Left kidney (tissue), 1 donor: ENCODE measurements at regions not wholly inside any gene's neighbourhood (a gene's known extent, or its start where the extent isn't known, plus 50 kb on each side); places are given as distances from the start of the nearest gene placed in this dataset.

Experiments used
- DNase-seq: peaks from one replicate; pipeline ENCODE4 v3.0.0-alpha.2; 2013

- DNase-seq = no peak
Measured at GRCh38 chr11:116287866-116288265, 484.9 kb downstream of the BUD13 start.

- no peak for DNase-seq
Measured at GRCh38 chr11:116285026-116285425, 487.8 kb downstream of the BUD13 start.

- DNase-seq = no peak
Measured at GRCh38 chr11:116283300-116283699, 489.5 kb downstream of the BUD13 start.

GRCh38 chr11:116282481-116282880 lies 490.3 kb downstream of the BUD13 start:
- DNase-seq = no peak

GRCh38 chr11:116281173-116282160 lies 491.3 kb downstream of the BUD13 start:
- no peak for DNase-seq

- no peak for DNase-seq
Measured at GRCh38 chr11:116279511-116279910, 493.3 kb downstream of the BUD13 start.

- no peak for DNase-seq
Measured at GRCh38 chr11:116278076-116278475, 494.7 kb downstream of the BUD13 start.

GRCh38 chr11:116276051-116277044 lies 496.4 kb downstream of the BUD13 start:
- peak; percentile 64 for DNase-seq

GRCh38 chr11:116275635-116276034 lies 497.2 kb downstream of the BUD13 start:
- no peak for DNase-seq

- no peak for DNase-seq
Measured at GRCh38 chr11:116274521-116274920, 498.3 kb downstream of the BUD13 start.

GRCh38 chr11:116272181-116272789 lies 500.5 kb downstream of the BUD13 start:
- DNase-seq = no peak

- DNase-seq = no peak
Measured at GRCh38 chr11:116271479-116271878, 501.3 kb downstream of the BUD13 start.

- DNase-seq = no peak
Measured at GRCh38 chr11:116267146-116267545, 505.6 kb downstream of the BUD13 start.

GRCh38 chr11:116263770-116264169 lies 509.0 kb downstream of the BUD13 start:
- no peak for DNase-seq

- DNase-seq = no peak
Measured at GRCh38 chr11:116263019-116263418, 509.8 kb downstream of the BUD13 start.

- DNase-seq = no peak
Measured at GRCh38 chr11:116262370-116262769, 510.4 kb downstream of the BUD13 start.

- peak; percentile 45 for DNase-seq
Measured at GRCh38 chr11:116261606-116262005, 511.2 kb downstream of the BUD13 start.

GRCh38 chr11:116258821-116259220 lies 514.0 kb downstream of the BUD13 start:
- DNase-seq = no peak

GRCh38 chr11:116257883-116258282 lies 514.9 kb downstream of the BUD13 start:
- DNase-seq = no peak

- no peak for DNase-seq
Measured at GRCh38 chr11:116257092-116257491, 515.7 kb downstream of the BUD13 start.

GRCh38 chr11:116256215-116256614 lies 516.6 kb downstream of the BUD13 start:
- DNase-seq = no peak

GRCh38 chr11:116255321-116255953 lies 517.4 kb downstream of the BUD13 start:
- DNase-seq = no peak
